GM12891 (cell line): ENCODE measurements at regions not wholly inside any gene's neighbourhood (a gene's known extent, or its start where the extent isn't known, plus 50 kb on each side); places are given as distances from the start of the nearest gene placed in this dataset.

Source experiments
- POLR2A ChIP-seq: IDR thresholded peaks from 2 replicates; pipeline ENCODE4 v1.6.1; 2011; ENCODE audit warnings: low read depth, low read length, control low read depth
- POLR2AphosphoS5 ChIP-seq: IDR thresholded peaks from 2 replicates; pipeline ENCODE4 v1.6.1; 2011; ENCODE audit warnings: low read depth, low read length, control low read depth
- TAF1 ChIP-seq: IDR thresholded peaks from 2 replicates; pipeline ENCODE4 v1.6.1; 2011; ENCODE audit warnings: low read depth, low read length, control low read depth

DNA sequence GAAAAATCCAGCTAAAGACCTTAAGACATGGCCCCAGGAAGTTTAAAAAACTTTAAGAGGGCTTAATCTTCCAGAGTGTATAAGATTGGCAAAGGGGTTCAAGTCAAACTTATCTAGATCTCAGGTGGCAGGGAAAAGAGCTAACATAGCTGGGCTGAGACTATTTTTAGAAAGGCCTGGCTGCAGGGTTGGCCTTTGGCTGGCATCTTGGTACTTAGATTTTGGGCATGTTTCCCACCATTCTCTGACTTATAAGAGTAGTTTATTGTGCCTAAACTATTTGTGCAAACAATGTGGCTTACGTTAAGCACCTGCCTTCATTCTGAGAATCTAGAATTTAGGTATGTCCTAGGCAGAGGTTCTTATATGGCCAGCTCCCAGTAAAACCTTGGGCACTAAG, 214.0 kb upstream of the MIS18BP1 start:
- TF ChIP-seq POLR2A (no peak), POLR2AphosphoS5 (no peak), TAF1 (no peak)
